Hepatic stellate cell (primary cell): ENCODE measurements at regions not wholly inside any gene's neighbourhood (a gene's known extent, or its start where the extent isn't known, plus 50 kb on each side); places are given as distances from the start of the nearest gene placed in this dataset.
A peak's percentile ranks its signal among the peaks of the same experiment; 100 is the strongest.
"Not testable (repeated sequence)": the region's sequence is repeated elsewhere in the genome, so short reads cannot be mapped to it uniquely, and the experiment has no call there.

Experiments used
- DNase-seq: peaks from one replicate; pipeline ENCODE4 v3.0.0; 2011; ENCODE audit warnings: low spot score

- peak; percentile 36 for DNase-seq
Measured at GRCh38 chr7:82562716-82563404, 119.3 kb upstream of the CACNA2D1 start.

GRCh38 chr7:82559193-82559805, 115.7 kb upstream of the CACNA2D1 start:
- DNase-seq: no peak

- no peak for DNase-seq
Measured at GRCh38 chr7:82549616-82550285, 106.2 kb upstream of the CACNA2D1 start.

DNA sequence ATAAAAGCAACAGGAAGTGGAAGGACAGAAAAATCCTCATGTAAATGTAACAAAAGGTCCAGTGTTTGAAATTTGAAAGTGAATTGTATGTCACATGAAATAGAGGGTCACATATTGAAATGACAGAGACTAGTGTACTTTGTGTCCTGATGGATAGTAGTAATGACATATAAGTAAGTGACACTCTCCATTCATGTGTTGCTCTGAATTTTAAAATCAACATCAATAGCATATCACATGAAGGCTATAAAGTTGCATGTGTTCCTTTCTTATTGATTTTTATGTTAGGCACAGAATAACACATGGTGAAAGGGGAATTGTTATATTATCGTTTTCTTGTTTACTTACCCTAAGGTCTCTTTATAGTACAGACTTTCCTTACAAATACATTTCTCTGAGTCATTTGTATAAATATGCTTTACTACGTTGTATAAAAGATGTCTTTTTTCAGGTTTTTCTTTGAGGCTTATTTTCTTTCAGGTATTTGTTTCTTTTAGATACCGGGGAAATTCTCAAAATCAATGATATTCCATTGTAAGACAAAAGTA, 104.6 kb upstream of the CACNA2D1 start:
- DNase-seq: no peak

DNA sequence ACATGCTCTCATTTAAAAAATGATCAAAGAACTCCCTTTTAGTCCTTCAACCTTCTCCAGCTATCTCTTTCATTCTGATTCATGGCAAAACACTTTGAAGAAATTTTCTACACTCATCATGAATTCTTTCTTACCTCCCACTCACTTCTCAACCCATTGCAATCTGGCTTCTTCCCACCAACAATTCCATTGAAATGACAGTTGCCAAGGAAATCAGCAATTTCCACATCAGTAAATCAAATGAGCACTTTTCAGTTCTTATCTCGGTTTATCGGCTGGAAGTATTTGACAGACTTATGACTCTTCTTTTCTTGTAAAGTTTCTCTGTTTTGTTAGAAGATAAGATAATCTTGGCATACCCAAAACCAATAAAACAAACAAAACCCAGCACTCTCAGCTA, 99.1 kb upstream of the CACNA2D1 start:
- DNase-seq: peak; percentile 51

GRCh38 chr7:82539969-82540368, 96.4 kb upstream of the CACNA2D1 start:
- DNase-seq: no peak

GRCh38 chr7:82534684-82535083, 91.1 kb upstream of the CACNA2D1 start:
- DNase-seq: peak; percentile 14

GRCh38 chr7:82530361-82530760, 86.8 kb upstream of the CACNA2D1 start:
- DNase-seq: no peak

GRCh38 chr7:82528577-82529310, 85.2 kb upstream of the CACNA2D1 start:
- DNase-seq: no peak

DNA sequence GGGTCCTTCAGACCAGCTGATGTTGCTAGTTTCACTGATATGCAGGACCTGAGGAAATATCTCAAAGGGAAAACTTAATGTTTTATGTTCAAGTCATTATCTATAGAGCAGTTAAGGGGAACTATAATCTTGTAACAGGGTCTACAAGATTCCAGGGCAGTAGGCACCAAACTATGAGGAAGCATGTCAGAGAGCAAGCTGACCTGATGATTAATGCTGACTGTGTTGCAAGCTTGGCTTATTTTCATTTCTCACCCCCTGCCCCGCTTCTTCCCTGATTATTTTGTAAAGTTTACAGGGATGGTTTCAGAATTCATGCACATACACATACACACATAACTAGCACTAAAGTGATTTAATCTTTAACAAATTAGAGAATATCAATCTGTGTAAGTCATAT, 84.3 kb upstream of the CACNA2D1 start:
- no peak for DNase-seq

GRCh38 chr7:82521906-82522445, 78.4 kb upstream of the CACNA2D1 start:
- DNase-seq: no peak

DNA sequence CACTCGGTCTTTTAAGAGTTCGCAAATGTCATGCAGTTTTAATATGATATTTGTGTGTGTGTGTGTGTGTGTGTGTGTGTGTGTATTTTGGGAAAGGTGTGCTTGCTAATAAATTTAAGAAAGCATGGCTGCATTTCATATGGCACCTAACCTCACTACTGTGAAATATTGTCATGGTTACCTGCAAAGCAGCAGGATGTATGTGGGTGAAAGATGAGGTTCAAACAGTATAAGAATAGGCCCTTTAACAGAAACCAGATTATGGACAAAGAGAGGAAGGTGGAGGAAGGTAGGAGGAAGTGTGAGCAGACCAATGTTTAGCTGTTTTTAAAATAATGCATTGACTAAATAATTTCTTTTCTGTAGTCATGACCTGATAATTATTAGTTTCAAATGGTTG, 73.5 kb upstream of the CACNA2D1 start:
- no peak for DNase-seq

- no peak for DNase-seq
Measured at GRCh38 chr7:82511542-82511941, 68.0 kb upstream of the CACNA2D1 start.

DNA sequence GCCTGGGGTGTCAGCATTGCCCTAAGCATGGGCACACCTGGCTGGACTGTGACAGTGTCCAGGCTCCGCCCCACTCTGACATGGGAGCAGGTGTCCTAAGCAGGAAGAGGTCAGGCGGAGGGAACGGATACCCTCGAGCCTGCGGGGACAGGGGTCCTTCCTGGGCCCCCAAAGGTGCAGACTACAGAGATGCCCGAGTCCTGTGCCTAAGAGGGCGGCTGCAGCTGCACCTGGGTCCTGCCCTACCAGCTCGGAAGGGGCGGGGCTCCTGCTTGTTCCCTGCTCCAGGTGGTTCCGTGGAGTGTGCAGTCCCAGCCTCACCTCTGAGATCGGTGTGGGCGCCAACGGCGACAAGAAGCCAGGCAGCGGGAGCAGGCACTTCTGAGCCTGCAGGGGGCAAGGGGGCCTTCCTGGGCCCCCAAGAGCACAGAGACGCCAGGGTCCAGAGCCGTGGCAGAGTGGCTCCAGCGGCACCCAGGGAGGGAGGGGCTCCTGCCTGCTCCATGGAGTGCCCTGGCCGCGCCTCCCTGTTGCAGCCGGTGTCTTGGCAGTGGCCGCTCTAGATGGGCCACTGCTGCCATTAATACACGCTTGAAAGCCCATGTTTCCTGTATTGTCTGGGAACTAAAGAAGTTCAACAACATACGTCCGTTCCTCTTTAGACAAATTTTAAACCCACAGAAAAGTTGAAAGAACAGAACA, 64.5 kb upstream of the CACNA2D1 start:
- DNase-seq: no peak

DNA sequence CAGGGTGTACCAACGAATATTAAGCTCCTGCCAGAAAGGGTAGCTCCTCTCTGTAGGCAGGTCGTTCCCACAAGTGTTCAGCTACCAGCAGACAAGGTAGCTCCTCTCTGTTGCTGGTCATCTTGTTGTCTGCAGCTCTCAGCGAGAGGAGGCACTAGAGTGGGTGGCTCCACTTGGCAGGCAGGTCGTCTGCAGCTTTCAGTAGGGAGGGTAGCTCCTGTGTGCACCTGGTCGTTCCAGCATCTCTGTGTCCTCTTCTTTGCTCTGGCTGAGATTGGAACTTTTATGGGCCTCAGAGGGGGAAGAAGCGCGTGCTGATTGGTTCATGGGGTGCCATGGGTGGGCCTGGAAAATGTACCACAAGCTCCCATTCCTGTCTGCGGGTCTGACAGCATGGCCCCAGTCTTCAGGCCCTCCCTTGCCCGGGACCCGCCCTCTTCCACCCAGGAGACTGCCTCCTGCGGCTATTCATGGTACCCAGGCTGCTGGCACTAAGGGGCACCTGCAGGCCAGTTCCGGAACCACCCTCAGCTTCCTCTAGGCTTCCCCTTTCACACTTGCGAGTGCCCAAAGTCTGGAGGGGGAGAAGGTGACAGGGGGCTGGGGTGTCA, 63.9 kb upstream of the CACNA2D1 start:
- DNase-seq: no peak

DNA sequence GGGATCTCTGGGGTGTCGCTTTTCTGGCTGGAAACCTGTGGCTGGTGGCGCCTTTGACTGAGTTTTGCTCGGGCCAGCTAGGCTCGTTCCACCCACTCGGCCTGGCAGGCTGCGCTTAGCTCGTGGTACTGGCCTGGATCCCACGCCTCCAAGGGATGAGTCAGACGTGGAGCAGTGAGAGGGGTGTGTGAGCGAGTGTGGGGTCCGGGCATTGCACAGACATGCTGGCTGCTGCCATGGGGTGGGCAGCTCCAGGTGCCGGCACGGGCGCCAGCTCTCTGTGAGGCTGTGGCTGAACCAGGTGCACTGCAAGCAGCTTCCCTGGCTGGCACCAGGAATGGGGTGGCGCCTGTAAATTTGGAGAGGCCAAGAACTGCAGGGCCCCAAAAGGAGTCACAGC, 63.1 kb upstream of the CACNA2D1 start:
- DNase-seq: peak; percentile 19

- DNase-seq: no peak
Measured at GRCh38 chr7:82506208-82506607, 62.6 kb upstream of the CACNA2D1 start.

GRCh38 chr7:82501346-82501745, 57.8 kb upstream of the CACNA2D1 start:
- DNase-seq: no peak

DNA sequence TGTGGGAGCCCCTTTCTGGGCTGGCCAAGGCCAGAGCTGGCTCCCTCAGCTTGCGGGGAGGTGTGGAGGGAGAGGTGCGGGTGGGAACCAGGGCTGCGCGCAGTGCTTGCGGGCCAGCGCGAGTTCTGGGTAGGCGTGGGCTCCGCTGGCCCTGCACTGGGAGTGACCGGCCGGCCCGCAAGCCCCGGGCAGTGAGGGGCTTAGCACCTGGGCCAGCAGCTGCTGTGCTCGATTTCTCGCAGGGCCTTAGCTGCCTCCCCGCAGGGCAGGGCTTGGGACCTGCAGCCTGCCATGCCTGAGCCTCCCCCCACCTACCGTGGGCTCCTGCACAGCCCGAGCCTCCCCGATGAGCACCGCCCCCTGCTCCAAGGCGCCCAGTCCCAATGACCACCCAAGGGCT, 56.0 kb upstream of the CACNA2D1 start:
- DNase-seq: not testable (repeated sequence)

DNA sequence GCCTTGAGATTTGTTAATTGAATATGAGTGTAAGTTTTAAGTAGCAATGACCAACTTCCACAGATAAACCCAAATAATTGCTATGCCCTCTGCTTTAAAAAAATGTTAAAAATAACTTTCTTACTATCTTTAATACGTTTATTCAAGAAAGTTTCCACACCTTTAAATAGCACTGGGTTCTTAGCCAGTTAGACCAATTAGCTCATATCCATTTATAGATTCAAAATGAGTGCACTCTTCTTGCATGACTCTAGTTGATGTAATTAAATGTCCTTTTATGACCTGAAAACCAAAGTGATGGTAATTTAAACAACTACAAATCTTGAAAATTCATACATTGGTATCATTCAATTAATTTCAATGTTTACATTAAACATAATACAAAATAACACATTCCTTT, 50.8 kb upstream of the CACNA2D1 start:
- DNase-seq: no peak
